COLO668 (cell line): ENCODE measurements at regions not wholly inside any gene's neighbourhood (a gene's known extent, or its start where the extent isn't known, plus 50 kb on each side); places are given as distances from the start of the nearest gene placed in this dataset.

Experiments
- DNase-seq: peaks from one replicate; lab custom pipeline; 2025; ENCODE audit not compliant: unreplicated experiment; lab: John Stamatoyannopoulos, UW

- DNase-seq = no peak
Measured at GRCh38 chrX:140848800-140849199, 139.2 kb downstream of the LINC00632 start.

- no peak for DNase-seq
Measured at GRCh38 chrX:140860718-140861117, 141.7 kb upstream of the SPANXB1 start.

- DNase-seq = no peak
Measured at GRCh38 chrX:140866446-140866845, 135.9 kb upstream of the SPANXB1 start.

GRCh38 chrX:140912606-140913005 is 89.8 kb upstream of the SPANXB1 start:
- no peak for DNase-seq

GRCh38 chrX:140913802-140914501 is 88.4 kb upstream of the SPANXB1 start:
- DNase-seq = no peak

- DNase-seq = no peak
Measured at GRCh38 chrX:140916872-140917271, 85.5 kb upstream of the SPANXB1 start.

- no peak for DNase-seq
Measured at GRCh38 chrX:140917354-140918115, 84.9 kb upstream of the SPANXB1 start.

- DNase-seq = peak; percentile 7
Measured at GRCh38 chrX:140918398-140919038, 83.9 kb upstream of the SPANXB1 start.

GRCh38 chrX:140920416-140920815 is 82.0 kb upstream of the SPANXB1 start:
- DNase-seq = no peak

- DNase-seq = no peak
Measured at GRCh38 chrX:140923118-140923517, 79.3 kb upstream of the SPANXB1 start.

GRCh38 chrX:140928739-140929138 is 73.7 kb upstream of the SPANXB1 start:
- no peak for DNase-seq

GRCh38 chrX:140933016-140933415 is 69.4 kb upstream of the SPANXB1 start:
- DNase-seq = no peak

GRCh38 chrX:140933874-140934655 is 68.3 kb upstream of the SPANXB1 start:
- DNase-seq = no peak

GRCh38 chrX:140943513-140943912 is 58.9 kb upstream of the SPANXB1 start:
- no peak for DNase-seq

GRCh38 chrX:140944710-140945109 is 57.7 kb upstream of the SPANXB1 start:
- no peak for DNase-seq

GRCh38 chrX:140948827-140949226 is 53.6 kb upstream of the SPANXB1 start:
- DNase-seq = no peak

GRCh38 chrX:140949233-140949632 is 53.2 kb upstream of the SPANXB1 start:
- no peak for DNase-seq
